Endothelial cell (in vitro differentiated cells): ENCODE measurements at regions not wholly inside any gene's neighbourhood (a gene's known extent, or its start where the extent isn't known, plus 50 kb on each side); places are given as distances from the start of the nearest gene placed in this dataset.

Experiments
- DNase-seq: peaks from one replicate; pipeline ENCODE4 v3.0.0; 2021; ENCODE audit warnings: low spot score
- H3K27ac Mint-ChIP-seq: one replicate; pipeline ENCODE4 v1.8.0; 2021; ENCODE audit warnings: mixed read lengths, inconsistent platforms; ENCODE audit not compliant: unreplicated experiment
- H3K27me3 Mint-ChIP-seq: one replicate; pipeline ENCODE4 v1.8.0; 2021; ENCODE audit warnings: mild to moderate bottlenecking, moderate library complexity, mixed read lengths, inconsistent platforms; ENCODE audit not compliant: unreplicated experiment
- H3K36me3 Mint-ChIP-seq: one replicate; pipeline ENCODE4 v1.8.0; 2021; ENCODE audit warnings: mild to moderate bottlenecking, low read depth, mixed read lengths, inconsistent platforms; ENCODE audit not compliant: unreplicated experiment
- H3K4me1 Mint-ChIP-seq: one replicate; pipeline ENCODE4 v1.8.0; 2021; ENCODE audit warnings: mild to moderate bottlenecking, mixed read lengths, inconsistent platforms; ENCODE audit not compliant: unreplicated experiment
- H3K4me3 Mint-ChIP-seq: one replicate; pipeline ENCODE4 v1.8.0; 2021; ENCODE audit warnings: mild to moderate bottlenecking, mixed read lengths, inconsistent platforms; ENCODE audit not compliant: unreplicated experiment
- H3K9me3 Mint-ChIP-seq: one replicate; pipeline ENCODE4 v1.8.0; 2021; ENCODE audit warnings: mixed read lengths, inconsistent platforms; ENCODE audit not compliant: unreplicated experiment
- TF ChIP-seq, protein P1 (sequence below): fragments of 200-600 bp; sonication (generic); IDR thresholded peaks from one replicate; pipeline ENCODE4 v1.5.0; 2021; ENCODE audit warnings: antibody characterized with exemption; ENCODE audit not compliant: unreplicated experiment

DNA sequence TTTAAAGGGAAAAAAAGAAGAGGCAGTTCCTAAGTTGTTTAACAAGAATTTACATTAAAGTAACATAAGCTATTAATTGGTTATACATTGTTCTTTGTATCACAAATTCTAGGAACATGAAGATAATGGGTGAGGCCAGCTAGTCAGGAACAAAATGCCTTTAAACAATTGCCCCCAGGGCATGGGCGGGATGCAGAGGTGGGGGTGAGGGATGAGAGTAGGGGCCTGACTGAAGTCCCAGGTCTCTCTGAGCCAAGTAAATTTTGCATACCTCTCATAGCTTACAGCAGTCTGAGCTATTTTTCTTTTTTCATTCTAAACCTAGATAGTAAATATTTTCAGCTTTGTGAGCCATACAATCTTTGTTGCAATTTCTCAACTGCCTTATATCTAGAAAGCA, 77.8 kb upstream of the RNU6-1 start:
- H3K27me3 Mint-ChIP-seq: peaks cover 2% of the 10 kb centered on the region
- peaks cover 15% of the 10 kb centered on the region for H3K4me1 Mint-ChIP-seq
- TF ChIP-seq, protein P1, sequence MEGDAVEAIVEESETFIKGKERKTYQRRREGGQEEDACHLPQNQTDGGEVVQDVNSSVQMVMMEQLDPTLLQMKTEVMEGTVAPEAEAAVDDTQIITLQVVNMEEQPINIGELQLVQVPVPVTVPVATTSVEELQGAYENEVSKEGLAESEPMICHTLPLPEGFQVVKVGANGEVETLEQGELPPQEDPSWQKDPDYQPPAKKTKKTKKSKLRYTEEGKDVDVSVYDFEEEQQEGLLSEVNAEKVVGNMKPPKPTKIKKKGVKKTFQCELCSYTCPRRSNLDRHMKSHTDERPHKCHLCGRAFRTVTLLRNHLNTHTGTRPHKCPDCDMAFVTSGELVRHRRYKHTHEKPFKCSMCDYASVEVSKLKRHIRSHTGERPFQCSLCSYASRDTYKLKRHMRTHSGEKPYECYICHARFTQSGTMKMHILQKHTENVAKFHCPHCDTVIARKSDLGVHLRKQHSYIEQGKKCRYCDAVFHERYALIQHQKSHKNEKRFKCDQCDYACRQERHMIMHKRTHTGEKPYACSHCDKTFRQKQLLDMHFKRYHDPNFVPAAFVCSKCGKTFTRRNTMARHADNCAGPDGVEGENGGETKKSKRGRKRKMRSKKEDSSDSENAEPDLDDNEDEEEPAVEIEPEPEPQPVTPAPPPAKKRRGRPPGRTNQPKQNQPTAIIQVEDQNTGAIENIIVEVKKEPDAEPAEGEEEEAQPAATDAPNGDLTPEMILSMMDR: no peak
- no peaks in the 10 kb centered on the region for H3K9me3 Mint-ChIP-seq
- H3K36me3 Mint-ChIP-seq: no peaks in the 10 kb centered on the region
- no peak overlapping the region for H3K4me3 Mint-ChIP-seq
- DNase-seq: no peak
- no peak overlapping the region for H3K27ac Mint-ChIP-seq

DNA sequence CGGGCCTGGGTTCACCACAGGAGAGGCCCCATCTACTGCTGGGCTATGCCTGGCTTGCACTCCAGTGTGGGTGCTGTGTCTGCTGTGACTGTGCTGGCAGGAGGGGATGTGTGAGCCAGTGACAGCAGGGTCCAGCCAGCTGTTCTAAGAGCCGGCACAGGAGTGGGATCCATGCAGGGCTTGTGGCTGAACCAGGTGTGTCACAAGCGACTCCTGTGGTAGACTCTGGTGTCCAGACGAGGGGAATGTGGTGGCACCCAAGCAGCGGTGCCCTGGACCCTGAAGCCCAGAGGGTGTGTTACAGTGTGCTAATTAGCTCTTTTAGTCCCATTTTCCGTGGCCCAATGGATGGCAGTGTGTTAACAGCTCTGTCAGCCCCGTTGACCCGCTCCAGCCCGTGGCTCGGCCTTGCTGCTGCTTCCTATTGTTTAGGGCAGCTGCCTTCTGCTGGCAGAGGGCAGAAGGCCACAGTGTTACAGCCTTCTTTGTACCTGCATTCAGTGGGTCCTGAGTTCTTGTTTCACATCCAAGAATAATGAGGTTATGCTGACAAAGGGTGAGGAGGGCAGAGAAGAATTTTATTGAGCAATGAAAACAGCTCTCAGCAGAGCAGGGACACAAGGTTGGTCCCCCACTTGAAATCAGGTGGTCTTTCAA, 78.5 kb upstream of the RNU6-1 start:
- H3K36me3 Mint-ChIP-seq: no peaks in the 10 kb centered on the region
- H3K4me1 Mint-ChIP-seq: peaks cover 15% of the 10 kb centered on the region
- peaks cover 2% of the 10 kb centered on the region for H3K27me3 Mint-ChIP-seq
- H3K4me3 Mint-ChIP-seq: no peak overlapping the region
- TF ChIP-seq, protein P1: no peak
- no peak for DNase-seq
- H3K27ac Mint-ChIP-seq: no peak overlapping the region
- H3K9me3 Mint-ChIP-seq: no peaks in the 10 kb centered on the region

DNA sequence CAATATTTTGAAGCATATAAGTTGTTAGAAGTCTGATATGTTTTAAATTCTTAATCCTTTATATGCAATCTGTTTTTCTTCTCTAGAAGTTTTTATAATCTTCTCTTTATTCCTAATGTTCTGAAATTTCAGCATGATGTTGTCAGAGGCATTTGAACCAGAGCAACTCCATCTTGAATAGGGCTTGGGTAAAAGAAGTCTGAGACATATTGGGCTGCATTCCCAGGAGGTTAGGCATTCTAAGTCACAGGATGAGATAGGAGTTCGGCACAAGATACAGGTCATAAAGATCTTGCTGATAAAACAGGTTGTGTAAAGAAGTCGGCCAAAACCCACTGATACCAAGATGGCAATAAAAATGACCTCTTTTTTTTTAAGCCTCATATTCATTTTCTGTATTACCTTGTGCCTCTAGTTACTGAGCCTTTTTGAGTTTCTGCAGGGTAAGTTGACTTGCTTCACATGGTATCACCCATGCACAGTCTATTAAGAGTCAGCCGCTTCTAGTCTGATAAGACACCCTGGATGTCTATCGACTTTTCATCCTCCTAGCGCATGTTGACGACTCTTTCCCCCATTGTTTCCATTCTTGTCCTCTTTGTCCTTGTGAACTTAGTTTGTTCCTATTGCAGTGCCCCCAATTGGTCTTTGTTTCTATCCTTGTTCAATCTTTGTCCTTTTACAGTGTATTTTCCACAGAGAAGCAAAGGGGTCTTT, 80.8 kb upstream of the RNU6-1 start:
- H3K36me3 Mint-ChIP-seq: no peaks in the 10 kb centered on the region
- H3K27ac Mint-ChIP-seq: no peak overlapping the region
- no peaks in the 10 kb centered on the region for H3K9me3 Mint-ChIP-seq

DNA sequence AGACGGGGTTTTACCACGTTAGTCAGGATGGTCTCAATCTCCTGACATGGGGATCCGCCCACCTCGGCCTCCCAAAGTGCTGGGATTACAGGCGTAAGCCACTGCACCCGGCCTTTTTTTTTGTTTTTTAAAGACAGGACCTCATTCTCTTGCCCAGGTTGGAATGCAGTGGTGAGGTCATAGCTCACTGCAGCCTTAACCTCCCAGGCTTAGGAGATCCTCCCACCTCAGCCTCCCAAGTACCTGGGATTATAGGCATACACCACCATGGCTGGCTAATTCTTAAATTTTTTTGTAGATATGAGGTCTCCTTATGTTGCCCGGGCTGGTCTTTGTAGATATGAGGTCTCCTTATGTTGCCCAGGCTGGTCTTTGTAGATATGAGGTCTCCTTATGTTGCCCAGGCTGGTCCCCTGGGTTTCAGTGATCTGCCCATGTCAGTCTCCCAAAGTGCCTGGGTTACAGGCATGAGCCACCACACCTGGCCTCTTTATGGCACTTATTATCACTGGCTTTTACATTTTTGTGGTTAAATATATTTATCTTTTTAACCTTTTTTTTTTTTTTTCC, 82.3 kb upstream of the RNU6-1 start:
- Mint-ChIP-seq H3K27ac (no peak overlapping the region), H3K4me3 (no peak overlapping the region), H3K36me3 (no peaks in the 10 kb centered on the region), H3K27me3 (peaks cover 3% of the 10 kb centered on the region), H3K9me3 (no peaks in the 10 kb centered on the region), H3K4me1 (peaks cover 12% of the 10 kb centered on the region)
- TF ChIP-seq, protein P1: no peak
- no peak for DNase-seq

More for the DNA sequence above, 80.8 kb upstream of the RNU6-1 start:
- TF ChIP-seq, protein P1: no peak
- no peak for DNase-seq
- Mint-ChIP-seq H3K27me3 (peaks cover 3% of the 10 kb centered on the region), H3K4me3 (no peak overlapping the region), H3K4me1 (peaks cover 15% of the 10 kb centered on the region)
